Adrenal gland (tissue), 9 donors: ENCODE measurements at regions not wholly inside any gene's neighbourhood (a gene's known extent, or its start where the extent isn't known, plus 50 kb on each side); places are given as distances from the start of the nearest gene placed in this dataset.
A peak's percentile ranks its signal among the peaks of the same experiment; 100 is the strongest.

Experiments used
- DNase-seq, 7 donors: peaks; one replicate each; pipeline ENCODE4 v3.0.0-alpha.2; 2019 to 2020
- H3K27ac ChIP-seq, 5 donors: fragments of 200-600 bp; sonication (generic) in 4 of 5; 1 replicate in 3 of 5; 2 replicates in 2 of 5; pipeline versions ENCODE4 v1.5.1 to v1.8.0; 2016 to 2020; ENCODE audit warnings: mild to moderate bottlenecking in 1 of 5
- H3K27me3 ChIP-seq: fragments of 200-600 bp; 2 replicates; pipeline ENCODE4 v1.8.0; 2021
- H3K36me3 ChIP-seq, 2 donors: fragments of 200-600 bp; replicated peaks in 1 of 2; 1 replicate in 1 of 2; 2 replicates in 1 of 2; pipeline versions ENCODE4 v1.5.1 to v1.8.0; 2018 to 2022
- H3K4me1 ChIP-seq, 2 donors: fragments of 200-600 bp; replicated peaks in 1 of 2; 1 replicate in 1 of 2; 2 replicates in 1 of 2; pipeline versions ENCODE4 v1.5.1 to v1.8.0; 2018 to 2021
- H3K4me3 ChIP-seq, 4 donors: fragments of 200-600 bp; sonication (generic) in 3 of 4; one replicate each; pipeline ENCODE4 v1.5.1; 2016 to 2018
- H3K9me3 ChIP-seq, 3 donors: fragments of 200-600 bp; sonication (generic) in 1 of 3; replicated peaks in 1 of 3; 1 replicate in 2 of 3; 2 replicates in 1 of 3; pipeline versions ENCODE4 v1.5.1 to v1.8.0; 2016 to 2021
- CTCF ChIP-seq, 6 experiments: fragments of 450-650 bp in 4 of 6; fragments of 200-600 bp in 2 of 6; sonication (generic) in 1 of 6; IDR thresholded peaks; 1 replicate in 5 of 6; 2 replicates in 1 of 6; pipeline versions ENCODE4 v1.5.1 to v1.8.0; 2016 to 2021; ENCODE audit warnings: antibody characterized with exemption in 6 of 6, mild to moderate bottlenecking in 2 of 6, moderate library complexity in 1 of 6
- POLR2A ChIP-seq, 2 donors: fragments of 450-650 bp; IDR thresholded peaks; one replicate each; pipeline ENCODE4 v1.6.1; 2017; ENCODE audit warnings: antibody characterized with exemption in 2 of 2, mild to moderate bottlenecking in 2 of 2, moderate library complexity in 1 of 2
- WGBS, 4 donors: extraction: QIAGEN DNeasy Blood & Tissue Kit in 2 of 4; methylation state at CpG; one replicate each; pipeline versions ENCODE4 v1.1.5 to v1.1.7; 2013 to 2017; 5-methylcytosine and 5-hydroxymethylcytosine counted together
- intact Hi-C, 2 donors: fragments of 100-400 bp; cut with DNase I; formaldehyde crosslinking; loops; one replicate each; pipeline versions ENCODE4 v1.14.1 to v1.15.0; 2022 to 2023
- donor health status: healthy with polysubstance abuse.
- donor health status: Bipolar disorder and iron deficiency.
- donor health status: DM: yes; HTN: yes; CAD: no.
- donor health status: DM: no; HTN: no; CAD: no.
- donor health status: DM: no; HTN: no; CAD: no.

GRCh38 chr9:23322392-23322791 lies 503.6 kb downstream of the ELAVL2 start:
- intact Hi-C loops, result no loop called here
- no peak for DNase-seq
- 49 to 54% (median 50%) methylated on average over 4 of the region's 4 CpGs for WGBS, 4 donors
- Histone ChIP-seq H3K27me3 (no peaks in the 10 kb centered on the region), H3K4me1 (no peaks in the 10 kb centered on the region), H3K36me3 (no peaks in the 10 kb centered on the region), H3K4me3 (no peak overlapping the region), H3K27ac (no peak overlapping the region), H3K9me3 (no peaks in the 10 kb centered on the region)
- TF ChIP-seq CTCF (IDR thresholded peaks at IDR 0.05) (peak in 2 of 6 experiments; percentile 9 to 33), POLR2A (IDR thresholded peaks at IDR 0.05) (no peak)

- Histone ChIP-seq H3K27ac (no peak overlapping the region), H3K4me3 (no peak overlapping the region), H3K36me3 (no peaks in the 10 kb centered on the region), H3K27me3 (no peaks in the 10 kb centered on the region), H3K4me1 (no peaks in the 10 kb centered on the region), H3K9me3 (no peaks in the 10 kb centered on the region)
- 70 to 79% (median 75%) methylated on average over 4 of the region's 4 CpGs for WGBS, 4 donors
- intact Hi-C loops, result no loop called here
- TF ChIP-seq POLR2A (IDR thresholded peaks at IDR 0.05), result no peak
- TF ChIP-seq CTCF (IDR thresholded peaks at IDR 0.05), result no peak
- no peak for DNase-seq
Observed at GRCh38 chr9:23324511-23324910, 501.5 kb downstream of the ELAVL2 start.

- Histone ChIP-seq H3K4me3 (no peak overlapping the region), H3K27me3 (no peaks in the 10 kb centered on the region), H3K4me1 (no peaks in the 10 kb centered on the region), H3K9me3 (no peaks in the 10 kb centered on the region), H3K27ac (no peak overlapping the region), H3K36me3 (no peaks in the 10 kb centered on the region)
- DNase-seq, result no peak
- TF ChIP-seq CTCF (IDR thresholded peaks at IDR 0.05), result no peak
- intact Hi-C loops, result no loop called here
- WGBS, 4 donors, result 86 to 90% (median 89%) methylated on average over 3 of the region's 3 CpGs
Observed at GRCh38 chr9:23326597-23326996, 499.4 kb downstream of the ELAVL2 start.

- Histone ChIP-seq H3K27me3 (no peaks in the 10 kb centered on the region), H3K27ac (no peak overlapping the region), H3K36me3 (no peaks in the 10 kb centered on the region), H3K4me3 (no peak overlapping the region), H3K4me1 (no peaks in the 10 kb centered on the region), H3K9me3 (no peaks in the 10 kb centered on the region)
- TF ChIP-seq POLR2A (IDR thresholded peaks at IDR 0.05) (no peak), CTCF (IDR thresholded peaks at IDR 0.05) (no peak)
- no peak for DNase-seq
- intact Hi-C loops, result no loop called here
- 55 to 69% (median 63%) methylated on average over 3 of the region's 3 CpGs for WGBS, 4 donors
Observed at GRCh38 chr9:23341346-23341745, 484.7 kb downstream of the ELAVL2 start.
